ENCODE measurements at regions not wholly inside any gene's neighbourhood (a gene's known extent, or its start where the extent isn't known, plus 50 kb on each side); places are given as distances from the start of the nearest gene placed in this dataset.

DNA sequence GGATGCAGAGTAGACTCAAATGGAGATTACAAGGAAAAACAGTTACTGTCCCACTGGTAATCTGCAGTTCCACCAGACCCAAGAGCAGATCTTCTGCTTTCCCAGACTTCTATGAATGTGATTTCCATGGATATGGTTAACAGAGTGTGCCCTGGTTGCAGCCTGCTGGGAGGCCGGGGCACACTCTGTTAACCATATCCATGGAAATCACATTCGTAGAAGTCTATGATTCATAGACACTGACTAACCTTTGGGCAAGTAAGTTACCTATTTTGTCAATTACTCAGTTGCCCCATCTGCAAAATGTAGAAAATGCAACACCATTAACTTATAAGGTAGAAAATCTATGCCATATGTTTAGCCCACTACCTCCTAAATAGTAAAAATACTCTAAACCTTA is 443.1 kb upstream of the PITX2 start:
- 24% methylated on average over 2 of the region's 2 CpGs for WGBS (ENCODE audit: missing lambda C conversion rate)

DNA sequence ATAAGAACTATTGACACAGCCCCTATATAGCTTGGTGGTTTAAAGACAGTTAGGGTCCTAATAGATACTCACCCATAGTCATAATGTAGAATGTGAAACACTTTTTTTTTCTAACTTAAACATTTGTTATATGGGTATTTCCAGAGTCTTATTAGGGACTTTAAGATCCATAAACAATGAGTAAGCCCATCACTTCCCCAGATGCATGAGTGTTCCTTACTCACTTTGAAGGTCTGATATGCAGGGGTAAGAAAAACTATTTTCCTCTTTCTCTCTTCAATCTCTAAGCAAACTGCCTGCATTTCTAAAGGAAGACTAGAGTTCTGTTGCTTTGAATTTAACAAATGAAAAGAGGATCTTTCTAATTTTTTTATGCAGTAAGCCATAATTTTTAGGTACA is 443.6 kb upstream of the PITX2 start:
- no peak for DNase-seq (ENCODE audit: low read depth in 1 of 2, low spot score in 1 of 2)
- Histone ChIP-seq H3K4me3 (no peak overlapping the region), H3K9me3 (no peaks in the 10 kb centered on the region), H3K4me2 (no peak overlapping the region), H3K27ac (no peak overlapping the region), H3K4me1 (peaks cover 9% of the 10 kb centered on the region; the same call in 1 of the 3 replicates)
- ChIA-PET CTCF (no interaction called here), POLR2A (no interaction called here)
- FAIRE-seq = no peak
- no peak for ATAC-seq
- TF ChIP-seq FOXS1 (CRISPR knock-in tag; IDR thresholded peaks at IDR 0.05) = no peak
- TF ChIP-seq, protein P1, sequence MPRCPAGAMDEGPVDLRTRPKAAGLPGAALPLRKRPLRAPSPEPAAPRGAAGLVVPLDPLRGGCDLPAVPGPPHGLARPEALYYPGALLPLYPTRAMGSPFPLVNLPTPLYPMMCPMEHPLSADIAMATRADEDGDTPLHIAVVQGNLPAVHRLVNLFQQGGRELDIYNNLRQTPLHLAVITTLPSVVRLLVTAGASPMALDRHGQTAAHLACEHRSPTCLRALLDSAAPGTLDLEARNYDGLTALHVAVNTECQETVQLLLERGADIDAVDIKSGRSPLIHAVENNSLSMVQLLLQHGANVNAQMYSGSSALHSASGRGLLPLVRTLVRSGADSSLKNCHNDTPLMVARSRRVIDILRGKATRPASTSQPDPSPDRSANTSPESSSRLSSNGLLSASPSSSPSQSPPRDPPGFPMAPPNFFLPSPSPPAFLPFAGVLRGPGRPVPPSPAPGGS (IDR thresholded peaks at IDR 0.05) = no peak

More for the DNA sequence above, 443.1 kb upstream of the PITX2 start:
- DNase-seq (ENCODE audit: low read depth in 1 of 2, low spot score in 1 of 2) (no peak), ATAC-seq (no peak), FAIRE-seq (no peak)
- H3K4me1 ChIP-seq = peaks cover 9% of the 10 kb centered on the region; the same call in 1 of the 3 replicates
- POLR2A ChIA-PET = no interaction called here
- TF ChIP-seq JUNB (IDR thresholded peaks at IDR 0.05) (no peak), PHF8 (IDR thresholded peaks at IDR 0.05; ENCODE audit: borderline replicate concordance, low read depth) (no peak), CBX8 (IDR thresholded peaks at IDR 0.05) (no peak), EP300 (IDR thresholded peaks at IDR 0.05) (no peak), FOXS1 (CRISPR knock-in tag; IDR thresholded peaks at IDR 0.05) (no peak), CEBPB (IDR thresholded peaks at IDR 0.05) (no peak), ZC3H11A (IDR thresholded peaks at IDR 0.05) (no peak), FOSB (CRISPR knock-in tag; IDR thresholded peaks at IDR 0.05) (no peak), ESRRA (IDR thresholded peaks at IDR 0.05; ENCODE audit: borderline replicate concordance, low read length) (no peak)
- no peak overlapping the region for H3K4me2 ChIP-seq
- CTCF ChIA-PET = no interaction called here
- no peaks in the 10 kb centered on the region for H3K9me3 ChIP-seq
- no peak overlapping the region for H3K4me3 ChIP-seq
- H3K27ac ChIP-seq = peak overlapping the region in 1 of 2 experiments; percentile 48; a peak in 1 of 6 replicates

DNA sequence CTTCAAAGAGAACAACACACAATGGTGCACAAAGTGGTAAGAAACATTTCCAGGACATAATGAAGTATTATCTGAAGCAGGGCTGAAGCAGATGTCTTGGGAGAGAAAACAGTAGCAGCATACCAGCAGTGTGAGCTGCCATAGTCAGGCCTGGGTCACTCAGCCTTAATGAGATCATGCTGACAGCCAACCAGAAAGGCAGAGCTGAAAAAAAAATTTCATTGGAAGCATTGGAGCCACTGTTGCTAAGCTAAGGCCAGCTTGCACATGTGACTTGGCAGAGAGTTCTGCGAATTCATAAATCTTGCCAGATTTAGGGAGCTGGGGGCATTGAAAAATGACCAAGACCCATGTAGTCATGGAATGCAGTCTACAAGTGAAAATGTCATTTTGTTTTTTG is 444.0 kb upstream of the PITX2 start:
- POLR2A ChIA-PET = no interaction called here
- no peak for FAIRE-seq
- H3K4me2 ChIP-seq = no peak overlapping the region
- peaks cover 9% of the 10 kb centered on the region; the same call in 1 of the 3 replicates for H3K4me1 ChIP-seq
- H3K9me3 ChIP-seq = no peaks in the 10 kb centered on the region
- no peak overlapping the region for H3K4me3 ChIP-seq
- TF ChIP-seq RAD21 (conservative IDR thresholded peaks at IDR 0.05 in 1 of 2, IDR thresholded peaks at IDR 0.05 in 1 of 2) = no peak
- no peak overlapping the region; a peak in 1 of 6 replicates for H3K27ac ChIP-seq
- WGBS (ENCODE audit: missing lambda C conversion rate) = 14% methylated on average over 1 of the region's 1 CpG
- no peak for DNase-seq (ENCODE audit: low read depth in 1 of 2, low spot score in 1 of 2)
- ATAC-seq = no peak
- CTCF ChIA-PET = no interaction called here

DNA sequence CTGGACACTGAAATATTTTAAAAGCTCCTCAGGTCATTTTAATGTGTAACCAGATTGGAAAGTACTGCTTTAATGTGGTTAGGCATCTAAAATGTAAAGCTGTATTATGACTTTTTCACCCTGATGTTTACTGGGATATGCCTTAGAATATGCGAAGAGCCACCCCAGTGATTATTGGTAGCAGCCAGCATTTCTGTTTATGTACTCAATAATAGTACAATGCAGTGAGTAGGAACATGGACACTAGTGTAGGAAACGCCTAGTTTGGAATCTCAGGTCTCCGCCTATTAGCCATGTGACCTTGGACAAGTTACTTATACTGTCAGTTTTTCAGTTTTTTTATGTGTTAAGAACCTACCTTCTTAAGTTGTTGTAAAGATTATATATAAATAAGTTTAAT is 446.0 kb upstream of the PITX2 start:
- ATAC-seq (no peak), FAIRE-seq (no peak), DNase-seq (ENCODE audit: low read depth in 1 of 2, low spot score in 1 of 2) (no peak)
- Histone ChIP-seq H3K4me3 (no peak overlapping the region), H3K27ac (no peak overlapping the region), H3K4me2 (no peak overlapping the region), H3K9me3 (no peaks in the 10 kb centered on the region), H3K4me1 (peaks cover 6% of the 10 kb centered on the region; the same call in 1 of the 3 replicates)
- WGBS (ENCODE audit: missing lambda C conversion rate) = 44% methylated on average over 3 of the region's 3 CpGs
- TF ChIP-seq POLR2A (IDR thresholded peaks at IDR 0.05; ENCODE audit: low read length) = no peak
- no peak for TF ChIP-seq HOXB5 (CRISPR knock-in tag; IDR thresholded peaks at IDR 0.05)
- no peak for TF ChIP-seq SMC3 (IDR thresholded peaks at IDR 0.05)
- no peak for TF ChIP-seq EP300 (IDR thresholded peaks at IDR 0.05)
- TF ChIP-seq JUN (IDR thresholded peaks at IDR 0.05) = no peak
- TF ChIP-seq EHF (CRISPR knock-in tag; IDR thresholded peaks at IDR 0.05) = no peak
- no peak for TF ChIP-seq ZC3H11A (IDR thresholded peaks at IDR 0.05)
- no peak for TF ChIP-seq RAD21 (conservative IDR thresholded peaks at IDR 0.05 in 1 of 2, IDR thresholded peaks at IDR 0.05 in 1 of 2)
- TF ChIP-seq TP53 (CRISPR knock-in tag; IDR thresholded peaks at IDR 0.05) = no peak
- TF ChIP-seq HOXA7 (CRISPR knock-in tag; IDR thresholded peaks at IDR 0.05) = no peak
- CTCF ChIA-PET = no interaction called here
- POLR2A ChIA-PET = no interaction called here

DNA sequence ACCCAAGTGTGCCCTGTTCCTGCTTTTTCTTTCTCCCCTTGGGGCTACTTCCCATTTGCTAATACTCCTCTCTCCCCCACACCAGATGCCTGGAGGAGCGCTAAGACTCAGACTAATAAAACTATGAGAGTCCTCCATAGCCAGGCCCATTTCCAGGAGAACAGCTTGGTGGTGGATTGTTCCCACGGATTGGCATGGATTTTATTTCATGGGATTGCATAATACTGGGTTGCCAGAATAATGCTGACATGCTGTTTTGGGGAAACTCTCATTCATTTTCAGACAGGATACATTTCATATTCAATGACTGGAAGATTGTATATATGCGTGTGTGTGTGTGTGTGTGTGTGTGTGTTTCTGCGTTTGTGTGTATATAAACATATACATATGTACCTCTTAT is 447.5 kb upstream of the PITX2 start:
- ATAC-seq (no peak), FAIRE-seq (no peak), DNase-seq (ENCODE audit: low read depth in 1 of 2, low spot score in 1 of 2) (no peak)
- H3K4me2 ChIP-seq = no peak overlapping the region
- no peak overlapping the region for H3K27ac ChIP-seq
- H3K4me3 ChIP-seq = no peak overlapping the region
- H3K4me1 ChIP-seq = no peaks in the 10 kb centered on the region
- WGBS (ENCODE audit: missing lambda C conversion rate) = 49% methylated on average over 4 of the region's 4 CpGs
- TF ChIP-seq MAFK (IDR thresholded peaks at IDR 0.05; ENCODE audit: partially characterized antibody) (peak; percentile 46), FOSB (CRISPR knock-in tag; IDR thresholded peaks at IDR 0.05) (no peak)
- H3K9me3 ChIP-seq = no peaks in the 10 kb centered on the region
- ChIA-PET POLR2A (no interaction called here), CTCF (no interaction called here)
